SH-SY5Y (cell line): ENCODE measurements at regions not wholly inside any gene's neighbourhood (a gene's known extent, or its start where the extent isn't known, plus 50 kb on each side); places are given as distances from the start of the nearest gene placed in this dataset.

Source experiments
- GATA2 ChIP-seq: IDR thresholded peaks from 2 replicates; pipeline ENCODE4 v1.6.1; 2011; ENCODE audit warnings: mild to moderate bottlenecking, low read depth, low read length
- GATA3 ChIP-seq: IDR thresholded peaks from 2 replicates; pipeline ENCODE4 v1.6.1; 2011; ENCODE audit warnings: low read depth, mild to moderate bottlenecking, low read length, moderate library complexity

DNA sequence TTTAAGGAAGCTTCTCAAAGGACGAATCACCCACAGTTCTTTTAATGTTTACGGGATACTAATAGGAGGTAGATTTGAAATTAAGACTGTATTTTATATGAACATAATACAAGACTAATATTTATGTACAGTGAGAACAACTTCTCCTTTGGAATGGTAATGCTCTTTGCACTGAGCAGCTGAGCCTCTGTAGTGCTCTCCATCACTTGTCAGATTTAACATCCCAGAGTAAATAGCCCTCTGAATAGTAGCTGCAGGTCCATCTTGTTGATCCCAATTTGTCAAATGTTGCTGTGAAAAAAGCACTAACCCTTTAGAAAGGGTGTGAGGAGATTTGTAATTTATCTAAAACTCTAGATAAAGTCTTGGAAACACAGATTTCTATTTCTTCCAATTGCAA lies 351.4 kb upstream of the KCNMB2 start:
- TF ChIP-seq GATA3 (no peak), GATA2 (no peak)

DNA sequence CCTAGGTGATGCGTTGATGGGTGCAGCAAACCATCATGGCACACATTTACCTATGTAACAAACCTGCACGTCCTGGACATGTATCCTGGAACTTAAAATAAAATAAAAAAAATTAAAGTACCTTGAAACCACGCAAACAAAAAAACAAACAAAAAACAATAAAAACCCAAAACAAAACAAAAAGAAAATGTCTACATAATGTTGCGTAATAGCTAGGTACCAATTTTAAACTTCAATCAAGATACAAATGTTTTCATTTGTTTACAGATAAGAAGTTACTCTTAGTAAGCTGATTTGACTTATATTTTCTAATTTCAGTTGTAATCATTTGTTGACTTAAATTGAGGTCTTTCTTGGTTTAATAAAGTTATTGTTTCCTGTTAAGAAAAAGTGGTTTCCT lies 349.6 kb upstream of the KCNMB2 start:
- TF ChIP-seq GATA2 (no peak), GATA3 (no peak)

DNA sequence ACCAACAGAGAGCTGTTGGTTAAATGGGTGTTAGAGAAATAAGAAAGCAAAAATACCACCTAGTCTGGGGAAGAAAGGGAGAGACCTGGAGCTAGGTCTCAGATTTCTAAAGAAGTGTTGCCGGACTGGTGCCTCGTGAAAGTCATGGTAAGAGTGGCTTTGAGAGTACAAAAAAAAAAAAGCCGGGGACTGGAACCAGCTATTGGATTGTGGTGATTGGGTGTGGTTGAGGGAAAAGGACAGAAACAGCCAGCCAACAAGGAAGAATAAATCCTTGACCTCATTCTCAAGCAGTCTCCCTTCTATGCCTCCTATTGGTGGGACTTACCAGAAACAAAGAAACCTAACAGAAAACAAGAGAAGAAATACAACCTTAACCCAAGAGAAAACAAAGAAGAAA lies 346.4 kb upstream of the KCNMB2 start:
- TF ChIP-seq GATA3 (no peak), GATA2 (no peak)

DNA sequence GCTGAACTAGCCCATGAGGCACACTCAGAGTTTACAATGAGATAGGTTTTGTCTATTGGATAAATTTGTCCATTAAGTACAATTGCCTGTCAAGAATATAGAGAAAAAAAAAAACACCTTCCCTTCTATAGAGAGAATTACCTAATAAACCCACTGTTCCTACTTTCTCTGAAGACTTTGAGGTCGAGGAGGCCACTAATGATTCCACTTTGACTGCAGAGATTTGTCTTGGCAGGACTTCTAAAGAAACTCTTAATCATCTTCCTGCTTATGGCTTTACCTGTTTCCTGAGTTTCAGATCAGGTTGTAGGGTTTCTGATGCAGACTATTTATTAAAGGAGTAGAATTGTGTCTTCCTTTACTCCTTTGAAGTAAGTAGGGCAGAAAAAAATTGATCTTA lies 342.4 kb upstream of the KCNMB2 start:
- TF ChIP-seq GATA3 (no peak), GATA2 (no peak)

DNA sequence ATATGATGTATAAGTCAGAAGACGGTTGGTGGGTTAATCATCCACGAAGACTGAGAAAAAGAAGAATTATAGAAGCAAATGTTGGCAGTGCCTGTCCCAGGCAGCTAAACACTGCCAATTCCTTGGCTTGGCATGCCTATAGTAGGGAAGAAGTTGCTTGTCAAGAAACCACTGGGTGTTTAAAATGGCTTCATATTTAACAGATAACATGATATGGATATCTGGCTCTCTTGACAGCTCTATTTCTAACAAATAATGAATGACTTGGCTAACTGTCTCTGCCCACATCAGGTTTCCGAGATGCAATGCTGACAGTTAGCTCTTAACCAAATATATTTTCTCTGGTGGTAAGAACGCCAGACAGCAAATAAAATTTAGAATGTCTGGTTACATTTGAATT lies 341.7 kb upstream of the KCNMB2 start:
- TF ChIP-seq GATA3 (no peak), GATA2 (no peak)

DNA sequence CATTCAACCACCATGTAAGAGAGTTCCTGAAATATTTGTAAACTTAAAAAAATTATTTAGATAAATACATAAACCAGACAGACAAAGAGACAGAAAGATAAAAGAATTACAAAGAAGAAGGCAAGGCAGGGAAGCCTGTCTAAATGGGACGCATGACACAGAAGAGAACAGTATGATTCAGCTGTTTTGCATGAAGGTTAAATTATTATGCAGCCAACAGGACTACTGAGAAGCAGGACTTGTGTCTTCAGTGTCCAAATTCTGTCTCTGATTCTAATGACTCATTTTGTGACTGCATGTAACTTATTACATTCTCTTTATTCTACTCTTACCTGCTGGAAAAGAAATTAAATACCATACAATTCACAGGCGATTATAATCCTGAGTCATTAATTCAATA lies 340.4 kb upstream of the KCNMB2 start:
- TF ChIP-seq GATA2 (no peak), GATA3 (no peak)

DNA sequence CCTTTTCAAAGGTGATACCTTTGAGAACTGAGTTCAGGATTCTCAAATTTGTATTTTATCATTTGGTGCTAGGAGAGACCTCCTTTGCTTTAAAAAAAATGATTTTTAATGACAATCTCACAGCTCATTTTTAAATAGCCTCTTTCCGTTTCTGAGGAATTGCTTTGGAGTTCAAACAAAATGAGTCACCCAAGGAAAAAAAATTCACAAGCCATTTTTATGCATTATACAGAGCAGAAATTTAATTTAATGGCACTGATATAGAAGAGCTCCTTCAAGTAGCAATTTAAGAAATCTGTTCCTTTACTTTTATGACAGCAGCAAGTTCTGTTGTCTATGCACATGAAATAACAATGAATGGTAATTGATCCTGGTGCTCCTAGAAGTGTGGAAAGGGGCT lies 337.9 kb upstream of the KCNMB2 start:
- TF ChIP-seq GATA3 (no peak), GATA2 (no peak)

DNA sequence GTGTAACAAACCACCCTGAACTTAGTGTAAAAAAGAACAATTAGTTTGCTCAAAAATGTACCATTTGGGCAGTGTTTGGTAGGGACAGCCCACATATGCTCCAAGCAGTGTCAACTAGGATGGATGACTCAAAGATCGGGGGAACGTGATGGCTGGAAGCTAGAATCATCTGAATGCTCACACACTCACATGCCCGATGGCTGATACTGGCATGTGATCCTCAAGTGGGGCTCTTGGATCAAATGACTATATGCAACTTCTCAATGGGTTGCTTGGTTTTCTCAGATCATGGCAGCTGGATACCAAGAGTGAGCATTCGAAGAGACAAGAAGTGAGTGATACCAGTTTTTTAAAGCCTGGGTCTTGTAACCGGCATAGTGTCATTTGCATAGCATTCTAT lies 335.9 kb upstream of the KCNMB2 start:
- TF ChIP-seq GATA2 (no peak), GATA3 (no peak)

DNA sequence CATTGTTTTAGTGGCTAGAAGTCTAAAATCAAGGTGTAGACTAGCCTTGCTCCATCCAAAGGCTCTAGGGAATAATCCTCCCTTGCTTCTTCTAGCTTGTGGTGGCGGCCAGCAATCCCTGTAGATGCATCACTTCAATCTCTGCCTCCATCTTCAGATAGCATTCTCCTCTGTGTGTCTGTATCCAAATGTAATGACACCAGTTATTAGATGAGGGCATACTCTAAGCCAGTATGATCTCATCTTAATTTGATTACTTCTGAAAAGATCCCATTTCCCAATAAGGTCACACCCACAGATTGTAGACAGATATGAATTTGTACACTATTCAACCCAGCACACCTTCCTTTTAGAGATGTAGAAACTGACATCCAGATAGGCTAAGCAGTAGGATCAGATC lies 334.5 kb upstream of the KCNMB2 start:
- TF ChIP-seq GATA2 (peak; percentile 56; the same call in 1 of the 2 replicates), GATA3 (peak; percentile 83)

DNA sequence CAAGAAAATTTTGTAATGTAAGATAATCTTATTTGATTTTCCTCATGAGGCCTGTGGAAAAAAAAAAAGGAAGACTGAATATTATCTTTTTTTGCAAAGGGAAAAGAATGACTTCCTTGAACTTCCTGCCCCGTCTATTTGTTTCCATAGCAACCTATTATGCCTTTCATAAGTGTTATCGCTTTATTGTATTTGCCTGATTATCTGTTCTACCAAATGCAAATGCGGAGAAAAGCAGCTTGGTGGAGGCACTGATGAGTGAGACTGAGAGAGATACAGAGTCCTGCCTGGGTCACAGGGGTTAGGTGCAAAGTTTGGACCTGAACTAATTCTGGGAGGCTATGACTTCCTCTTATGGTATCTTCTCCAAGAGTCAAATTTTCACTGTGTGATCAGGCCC lies 334.0 kb upstream of the KCNMB2 start:
- no peak for TF ChIP-seq GATA2
- TF ChIP-seq GATA3, result no peak

DNA sequence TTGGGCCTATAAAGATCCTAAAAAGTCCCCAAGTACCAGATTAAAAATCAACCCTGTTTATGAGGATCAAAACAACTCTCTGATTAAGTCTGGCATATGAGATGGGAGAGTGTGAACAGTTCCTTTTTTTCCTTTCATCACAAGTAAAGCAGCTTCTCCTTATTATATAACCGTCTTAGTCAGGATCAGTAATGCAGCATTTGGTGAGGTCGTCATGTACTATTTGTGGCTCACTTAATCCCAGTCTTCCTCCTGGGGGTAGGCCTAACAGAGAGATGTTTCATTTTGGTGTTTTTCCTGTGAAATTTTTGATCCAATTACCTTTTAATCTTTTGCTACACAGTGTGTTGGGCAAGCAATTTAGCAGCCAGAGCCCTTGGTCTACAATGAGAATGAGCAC lies 333.1 kb upstream of the KCNMB2 start:
- TF ChIP-seq GATA2, result no peak
- TF ChIP-seq GATA3, result no peak

DNA sequence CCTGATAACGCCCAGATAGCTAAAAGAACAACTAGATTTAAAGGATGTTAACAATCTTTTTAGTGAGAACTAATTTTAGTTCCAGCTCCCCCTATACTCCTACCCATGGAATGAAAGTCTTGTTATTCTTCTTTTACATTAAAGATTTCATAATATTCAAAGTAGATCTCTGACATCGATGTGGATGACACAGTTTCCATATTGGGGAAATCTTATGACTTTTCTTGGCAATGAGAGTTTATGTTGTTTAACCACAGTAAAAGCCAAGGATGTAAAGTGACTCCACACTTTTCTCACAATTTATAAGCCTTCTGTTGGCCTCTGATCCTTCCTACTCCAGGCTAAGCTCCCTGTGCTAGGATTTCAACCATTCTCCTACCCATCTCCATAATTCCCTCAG lies 332.6 kb upstream of the KCNMB2 start:
- TF ChIP-seq GATA2 (no peak), GATA3 (no peak)

DNA sequence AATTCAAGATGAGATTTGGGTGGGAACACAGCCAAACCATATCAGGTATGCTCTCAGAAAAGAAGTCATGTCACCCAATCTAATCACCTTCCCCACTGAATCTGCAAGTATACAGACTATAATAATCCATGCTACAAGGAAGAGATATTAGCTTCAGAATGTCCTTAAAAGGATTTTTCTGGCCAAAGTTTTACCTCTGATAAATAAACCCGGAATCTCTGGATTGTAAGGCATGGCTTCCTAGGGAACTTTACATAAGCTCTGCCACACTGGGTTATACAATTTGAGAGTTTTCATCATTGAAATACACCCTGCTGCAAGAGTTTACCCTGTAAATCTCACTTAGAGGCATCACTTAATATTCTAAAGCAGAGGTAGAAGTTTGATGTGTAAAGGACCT lies 330.5 kb upstream of the KCNMB2 start:
- TF ChIP-seq GATA3 (no peak), GATA2 (no peak)

DNA sequence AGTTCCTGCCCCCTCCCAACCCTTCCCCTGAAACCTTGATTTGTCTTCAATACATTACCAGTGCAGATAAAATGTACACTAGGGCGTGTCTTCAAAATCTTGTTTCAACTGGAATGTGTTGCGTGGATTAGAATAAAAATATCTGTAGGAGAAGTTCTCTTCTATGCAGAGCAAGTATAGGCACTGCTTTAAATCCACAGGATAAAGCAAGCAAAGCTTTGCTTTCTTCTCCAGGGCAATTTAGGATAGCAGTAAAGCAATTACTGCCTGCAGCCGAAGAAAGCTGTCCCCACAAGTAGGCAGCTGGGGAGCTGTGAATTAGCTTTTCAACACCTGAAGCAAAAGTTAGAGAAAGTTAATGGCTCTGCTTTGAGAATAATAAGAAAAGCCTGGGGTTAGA lies 329.7 kb upstream of the KCNMB2 start:
- TF ChIP-seq GATA2 (no peak), GATA3 (no peak)

DNA sequence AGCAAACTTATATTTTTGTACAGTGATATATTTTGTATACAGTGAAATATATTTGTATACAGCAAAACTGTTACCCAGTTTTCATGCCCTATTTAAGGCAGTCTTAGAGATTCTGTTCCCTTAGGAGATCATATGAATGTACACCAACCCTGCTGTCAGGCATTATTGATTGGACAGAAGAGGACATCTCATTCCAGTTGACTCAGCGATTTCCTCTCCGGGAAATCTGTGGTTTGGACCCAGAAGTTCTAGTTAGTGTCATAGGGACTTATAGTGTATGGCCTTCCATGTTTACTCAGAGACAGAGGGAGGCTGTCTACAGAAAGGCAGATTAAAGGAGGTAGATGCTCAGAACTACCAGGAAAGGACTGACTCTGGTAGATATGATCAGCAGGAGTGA lies 318.8 kb upstream of the KCNMB2 start:
- TF ChIP-seq GATA2, result no peak
- TF ChIP-seq GATA3, result no peak

DNA sequence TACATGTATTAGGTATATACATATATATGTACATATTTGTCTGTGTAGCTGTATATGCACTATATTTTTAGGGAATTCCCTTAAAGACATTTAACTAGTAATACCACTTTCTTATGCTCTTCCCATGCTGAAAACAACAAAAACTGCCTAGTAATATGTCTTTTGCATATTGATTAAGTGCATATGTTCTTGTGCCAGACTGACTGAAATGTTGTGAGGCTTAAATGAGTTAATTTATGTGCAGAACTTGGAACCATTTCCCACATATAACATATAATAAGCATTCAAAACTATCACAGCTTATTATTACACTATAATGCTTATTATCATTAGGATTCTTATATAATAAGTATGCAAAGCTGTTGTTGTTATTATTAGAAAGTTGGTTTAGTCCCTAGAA lies 318.0 kb upstream of the KCNMB2 start:
- no peak for TF ChIP-seq GATA2
- no peak for TF ChIP-seq GATA3
